Endothelial cell of umbilical vein (primary cell): ENCODE measurements at regions not wholly inside any gene's neighbourhood (a gene's known extent, or its start where the extent isn't known, plus 50 kb on each side); places are given as distances from the start of the nearest gene placed in this dataset.

ENCODE experiments used
- BruUV-seq: library from RNA; stranded (reverse); fragments of 400-500 nt; replicated peaks from 2 replicates; lab custom pipeline; 2021; lab: Mats Ljungman, UMichigan
- CTCF ChIA-PET: fragments of 300-600, 350-600 bp; sonication (Branson Sonifier 250); formaldehyde crosslinking; loops from one replicate; lab custom pipeline; 2021; ENCODE audit warnings: antibody characterized with exemption, inconsistent platforms; lab: Charles Lee
- POLR2A ChIA-PET: fragments of 300-600, 350-600 bp; sonication (Branson Sonifier 250); formaldehyde crosslinking; loops from one replicate; lab custom pipeline; 2021; ENCODE audit warnings: antibody characterized with exemption, inconsistent platforms; lab: Charles Lee
- DNase-seq: peaks from one replicate; pipeline ENCODE4 v3.0.0-alpha.2; 2011; ENCODE audit warnings: low read depth, low spot score
- FAIRE-seq: peaks from 2 replicates; lab custom pipeline; 2011; peaks lifted over from hg19 to GRCh38; lab: Jason Lieb, UNC
- H2AFZ ChIP-seq: 2 replicates; pipeline ENCODE4 v1.6.0; 2012; ENCODE audit warnings: low read depth, low read length, control low read depth, inconsistent platforms
- H3K27ac ChIP-seq: 2 replicates; pipeline ENCODE4 v1.5.1; 2011; ENCODE audit warnings: low read depth, mild to moderate bottlenecking, control low read depth, low read length, moderate library complexity; ENCODE audit not compliant: insufficient read depth
- H3K27me3 ChIP-seq, 2 experiments: 2 replicates each; pipeline versions ENCODE4 v1.6.0 to v1.6.1; 2011; ENCODE audit warnings: low read length in 2 of 2, mixed read lengths in 1 of 2; ENCODE audit not compliant: control insufficient read depth in 2 of 2, insufficient read depth in 2 of 2
- H3K36me3 ChIP-seq, 2 experiments: 2 replicates in 1 of 2; 3 replicates in 1 of 2; pipeline ENCODE4 v1.5.1; 2011; ENCODE audit warnings: low read length in 2 of 2, mild to moderate bottlenecking in 1 of 2, moderate library complexity in 1 of 2; ENCODE audit not compliant: control insufficient read depth in 2 of 2, insufficient read depth in 2 of 2; ENCODE audit errors: extremely low read depth in 1 of 2
- H3K4me1 ChIP-seq: 3 replicates; pipeline ENCODE4 v1.5.1; 2011; ENCODE audit warnings: mild to moderate bottlenecking, low read length; ENCODE audit not compliant: control insufficient read depth, insufficient read depth; ENCODE audit errors: extremely low read depth
- H3K4me2 ChIP-seq: 2 replicates; pipeline ENCODE4 v1.6.1; 2011; ENCODE audit warnings: low read length, control low read depth, mixed read lengths; ENCODE audit not compliant: insufficient read depth
- H3K4me3 ChIP-seq, 3 experiments: fragments of 200-600 bp in 1 of 3; sonication (generic), shearing (Covaris generic) in 1 of 3; replicated peaks in 1 of 3; 2 replicates each; pipeline ENCODE4 v1.5.1; 2011 to 2016; ENCODE audit warnings: control low read depth in 3 of 3, low read length in 3 of 3, mild to moderate bottlenecking in 2 of 3, inconsistent platforms in 1 of 3, low read depth in 1 of 3, moderate library complexity in 1 of 3; ENCODE audit not compliant: insufficient read depth in 1 of 3
- H3K79me2 ChIP-seq: 2 replicates; pipeline ENCODE4 v1.6.0; 2012; ENCODE audit warnings: low read length, inconsistent platforms; ENCODE audit not compliant: control insufficient read depth, insufficient read depth
- H3K9ac ChIP-seq: replicated peaks from 2 replicates; pipeline ENCODE3; 2011; ENCODE audit warnings: low read length, control low read depth; ENCODE audit not compliant: insufficient read depth; ENCODE audit errors: extremely low read depth
- H3K9me1 ChIP-seq: replicated peaks from 3 replicates; pipeline ENCODE4 v1.6.0; 2011; ENCODE audit warnings: mild to moderate bottlenecking, low read length; ENCODE audit not compliant: control insufficient read depth, insufficient read depth; ENCODE audit errors: extremely low read depth
- H3K9me3 ChIP-seq: replicated peaks from 2 replicates; pipeline ENCODE4 v1.5.1; 2012; ENCODE audit warnings: low read length, inconsistent platforms; ENCODE audit not compliant: control insufficient read depth, insufficient read depth
- H4K20me1 ChIP-seq: replicated peaks from 2 replicates; pipeline ENCODE3; 2011; ENCODE audit warnings: mild to moderate bottlenecking, low read length; ENCODE audit not compliant: control insufficient read depth, insufficient read depth; ENCODE audit errors: extremely low read depth
- EZH2 ChIP-seq: IDR thresholded peaks from 2 replicates; pipeline ENCODE4 v1.6.1; 2012; ENCODE audit warnings: borderline replicate concordance, low read depth, mild to moderate bottlenecking, moderate library complexity, low read length, inconsistent platforms; ENCODE audit not compliant: severe bottlenecking
- FOS ChIP-seq: IDR thresholded peaks from 2 replicates; pipeline ENCODE4 v1.6.1; 2011; ENCODE audit warnings: mild to moderate bottlenecking, low read length, moderate library complexity, borderline replicate concordance; ENCODE audit not compliant: insufficient read depth
- GATA2 ChIP-seq: IDR thresholded peaks from 2 replicates; pipeline ENCODE4 v1.7.0; 2011; ENCODE audit warnings: low read depth, mild to moderate bottlenecking, moderate library complexity, mixed read lengths, low read length; ENCODE audit not compliant: insufficient read length, insufficient read depth
- JUN ChIP-seq: IDR thresholded peaks from 2 replicates; pipeline ENCODE4 v1.6.1; 2011; ENCODE audit warnings: borderline replicate concordance, low read depth; ENCODE audit not compliant: insufficient read length, insufficient read depth
- MAX ChIP-seq: IDR thresholded peaks from 2 replicates; pipeline ENCODE4 v1.6.1; 2011; ENCODE audit not compliant: insufficient read depth, insufficient read length
- MYC ChIP-seq: IDR thresholded peaks from one replicate; pipeline ENCODE4 v1.6.1; 2011; ENCODE audit warnings: mild to moderate bottlenecking, low read depth, low read length
- POLR2A ChIP-seq: IDR thresholded peaks from 2 replicates; pipeline ENCODE4 v1.6.1; 2012; ENCODE audit warnings: low read depth, mild to moderate bottlenecking, control low read depth, low read length
- POLR2AphosphoS5 ChIP-seq: IDR thresholded peaks from 2 replicates; pipeline ENCODE4 v1.6.1; 2012; ENCODE audit warnings: low read depth, mild to moderate bottlenecking, control low read depth, low read length, moderate library complexity; ENCODE audit not compliant: insufficient read depth
- dilution Hi-C: fragments of 300-500 bp; cut with MboI; formaldehyde crosslinking; loops from one replicate; pipeline ENCODE4 v1.15.0; 2019; ENCODE audit warnings: low sequenced_read_pairs; ENCODE audit not compliant: extremely low pct_ligation_motif_present
- intact Hi-C: fragments of 100-400 bp; cut with micrococcal nuclease; formaldehyde crosslinking; loops from one replicate; pipeline ENCODE4 v1.10.0; 2022
- TF ChIP-seq, protein P1 (sequence below), 2 donors: IDR thresholded peaks; 1 replicate in 1 of 2; 2 replicates in 1 of 2; pipeline ENCODE4 v1.5.1; 2011; ENCODE audit warnings: low read length in 2 of 2, mild to moderate bottlenecking in 2 of 2, moderate library complexity in 2 of 2, control low read depth in 1 of 2, inconsistent platforms in 1 of 2, low read depth in 1 of 2; ENCODE audit not compliant: insufficient read depth in 1 of 2; ENCODE audit errors: extremely low read depth in 1 of 2

- dilution Hi-C loops = no loop called here
- H3K9ac ChIP-seq = no peak overlapping the region
- H3K9me3 ChIP-seq = no peaks in the 10 kb centered on the region
- no peaks in the 10 kb centered on the region for H3K79me2 ChIP-seq
- no peak for TF ChIP-seq FOS
- TF ChIP-seq GATA2 = no peak
- TF ChIP-seq, protein P1, sequence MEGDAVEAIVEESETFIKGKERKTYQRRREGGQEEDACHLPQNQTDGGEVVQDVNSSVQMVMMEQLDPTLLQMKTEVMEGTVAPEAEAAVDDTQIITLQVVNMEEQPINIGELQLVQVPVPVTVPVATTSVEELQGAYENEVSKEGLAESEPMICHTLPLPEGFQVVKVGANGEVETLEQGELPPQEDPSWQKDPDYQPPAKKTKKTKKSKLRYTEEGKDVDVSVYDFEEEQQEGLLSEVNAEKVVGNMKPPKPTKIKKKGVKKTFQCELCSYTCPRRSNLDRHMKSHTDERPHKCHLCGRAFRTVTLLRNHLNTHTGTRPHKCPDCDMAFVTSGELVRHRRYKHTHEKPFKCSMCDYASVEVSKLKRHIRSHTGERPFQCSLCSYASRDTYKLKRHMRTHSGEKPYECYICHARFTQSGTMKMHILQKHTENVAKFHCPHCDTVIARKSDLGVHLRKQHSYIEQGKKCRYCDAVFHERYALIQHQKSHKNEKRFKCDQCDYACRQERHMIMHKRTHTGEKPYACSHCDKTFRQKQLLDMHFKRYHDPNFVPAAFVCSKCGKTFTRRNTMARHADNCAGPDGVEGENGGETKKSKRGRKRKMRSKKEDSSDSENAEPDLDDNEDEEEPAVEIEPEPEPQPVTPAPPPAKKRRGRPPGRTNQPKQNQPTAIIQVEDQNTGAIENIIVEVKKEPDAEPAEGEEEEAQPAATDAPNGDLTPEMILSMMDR (IDR thresholded peaks at IDR 0.05; ENCODE audit: extremely low read depth in 1 of 2, insufficient read depth in 1 of 2, low read depth in 1 of 2, low read length in 2 of 2) = no peak
- intact Hi-C loops = no loop called here
- H3K27ac ChIP-seq = no peak overlapping the region
- no peak overlapping the region for H3K4me3 ChIP-seq
- BruUV-seq = no TSS peak
- H3K9me1 ChIP-seq = no peaks in the 10 kb centered on the region
- no peak overlapping the region for H3K4me2 ChIP-seq
- POLR2A ChIA-PET = no interaction called here
- CTCF ChIA-PET = no interaction called here
- H3K4me1 ChIP-seq = no peaks in the 10 kb centered on the region
- FAIRE-seq (no peak), DNase-seq (no peak)
- H3K36me3 ChIP-seq = no peaks in the 10 kb centered on the region
- H3K27me3 ChIP-seq = no peaks in the 10 kb centered on the region
- no peaks in the 10 kb centered on the region for H4K20me1 ChIP-seq
- no peak overlapping the region for H2AFZ ChIP-seq
These were observed 178.6 kb downstream of the PLCE1 start for GRCh38 chr10:94172332-94172731.

DNA sequence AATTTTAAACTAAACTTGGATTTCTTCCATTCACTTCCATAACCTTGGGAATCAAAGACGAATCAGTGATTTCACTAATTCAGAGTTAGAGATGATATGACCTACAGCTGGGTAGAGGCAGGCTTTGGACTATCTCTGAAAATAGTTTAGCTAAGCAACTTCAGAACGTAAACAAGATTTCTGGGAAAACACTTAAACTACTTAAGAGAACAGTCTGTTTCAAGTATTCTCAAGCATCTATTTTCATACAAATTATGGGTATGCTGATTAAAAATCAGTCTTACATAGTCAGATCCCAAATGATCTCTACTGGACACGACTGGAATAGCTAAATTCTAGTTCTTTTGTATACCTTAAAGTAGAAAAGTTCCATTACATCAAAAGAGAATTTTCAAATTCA, 179.9 kb downstream of the PLCE1 start:
- Histone ChIP-seq H3K9ac (no peak overlapping the region), H3K79me2 (no peaks in the 10 kb centered on the region), H3K9me3 (no peaks in the 10 kb centered on the region), H3K27me3 (no peaks in the 10 kb centered on the region), H3K4me2 (no peak overlapping the region), H3K4me1 (no peaks in the 10 kb centered on the region), H3K4me3 (no peak overlapping the region), H4K20me1 (no peaks in the 10 kb centered on the region), H2AFZ (no peak overlapping the region), H3K9me1 (no peaks in the 10 kb centered on the region), H3K36me3 (no peaks in the 10 kb centered on the region), H3K27ac (no peak overlapping the region)
- TF ChIP-seq POLR2A = no peak
- no peak for TF ChIP-seq MYC
- no peak for TF ChIP-seq MAX
- no peak for TF ChIP-seq GATA2
- TF ChIP-seq, protein P1 (IDR thresholded peaks at IDR 0.05; ENCODE audit: extremely low read depth in 1 of 2, insufficient read depth in 1 of 2, low read depth in 1 of 2, low read length in 2 of 2) = no peak
- no peak for TF ChIP-seq POLR2AphosphoS5
- TF ChIP-seq JUN = no peak
- TF ChIP-seq FOS = no peak
- TF ChIP-seq EZH2 = no peak
- DNase-seq (no peak), FAIRE-seq (no peak)
- intact Hi-C loops (no loop called here), dilution Hi-C loops (no loop called here)
- CTCF ChIA-PET = interaction anchor here (0.5 kb wide), 1 partner anchor 298 kb away, joined by 3 read pairs; no protein-coding TSS in a partner anchor
- BruUV-seq = no TSS peak
- POLR2A ChIA-PET = no interaction called here
